ENCODE measurements at regions not wholly inside any gene's neighbourhood (a gene's known extent, or its start where the extent isn't known, plus 50 kb on each side); places are given as distances from the start of the nearest gene placed in this dataset.

- TF ChIP-seq ZNF318 (IDR thresholded peaks at IDR 0.05; ENCODE audit: borderline replicate concordance in 1 of 2, low read depth in 1 of 2): no peak
- TF ChIP-seq HMG20B (CRISPR knock-in tag; IDR thresholded peaks at IDR 0.05): no peak
- no peak for TF ChIP-seq TCF3 (CRISPR knock-in tag; IDR thresholded peaks at IDR 0.05)
Measured at GRCh38 chr20:43294031-43294430, 104.3 kb upstream of the PTPRT start (continued).
